Neural progenitor cell (in vitro differentiated cells): ENCODE measurements at regions not wholly inside any gene's neighbourhood (a gene's known extent, or its start where the extent isn't known, plus 50 kb on each side); places are given as distances from the start of the nearest gene placed in this dataset.

Experiments
- EZH2 ChIP-seq: fragments of 200-600 bp; sonication (generic); IDR thresholded peaks from 2 replicates; pipeline ENCODE4 v1.6.1; 2017; ENCODE audit warnings: antibody characterized with exemption, mild to moderate bottlenecking, moderate library complexity
- EZH2phosphoT487 ChIP-seq: fragments of 200-600 bp; sonication (generic); IDR thresholded peaks from 2 replicates; pipeline ENCODE4 v1.6.1; 2017; ENCODE audit warnings: antibody characterized with exemption
- TF ChIP-seq, protein P1 (sequence below): fragments of 200-600 bp; sonication (generic); IDR thresholded peaks from 2 replicates; pipeline ENCODE4 v1.5.1; 2017; ENCODE audit warnings: antibody characterized with exemption, mild to moderate bottlenecking

DNA sequence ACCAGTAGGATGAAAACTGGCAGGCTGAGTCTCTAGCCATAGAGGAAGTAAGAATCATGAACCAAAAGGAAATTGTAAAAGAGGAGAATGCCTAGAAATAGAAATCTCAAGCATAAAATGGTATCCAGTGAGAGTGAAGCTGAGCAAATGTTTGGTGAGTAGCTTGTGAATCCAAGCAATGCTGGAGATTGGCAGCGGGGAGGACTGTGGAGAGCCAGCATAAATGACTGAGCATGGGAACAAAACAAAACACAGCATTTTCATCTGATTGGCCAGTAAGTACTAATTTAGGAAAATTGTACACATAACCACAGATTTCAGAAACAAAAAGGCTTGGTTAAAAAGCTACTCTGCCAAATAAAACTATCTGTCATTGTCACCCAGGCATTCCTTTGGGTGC lies 390.0 kb downstream of the STK39 start:
- TF ChIP-seq, protein P1, sequence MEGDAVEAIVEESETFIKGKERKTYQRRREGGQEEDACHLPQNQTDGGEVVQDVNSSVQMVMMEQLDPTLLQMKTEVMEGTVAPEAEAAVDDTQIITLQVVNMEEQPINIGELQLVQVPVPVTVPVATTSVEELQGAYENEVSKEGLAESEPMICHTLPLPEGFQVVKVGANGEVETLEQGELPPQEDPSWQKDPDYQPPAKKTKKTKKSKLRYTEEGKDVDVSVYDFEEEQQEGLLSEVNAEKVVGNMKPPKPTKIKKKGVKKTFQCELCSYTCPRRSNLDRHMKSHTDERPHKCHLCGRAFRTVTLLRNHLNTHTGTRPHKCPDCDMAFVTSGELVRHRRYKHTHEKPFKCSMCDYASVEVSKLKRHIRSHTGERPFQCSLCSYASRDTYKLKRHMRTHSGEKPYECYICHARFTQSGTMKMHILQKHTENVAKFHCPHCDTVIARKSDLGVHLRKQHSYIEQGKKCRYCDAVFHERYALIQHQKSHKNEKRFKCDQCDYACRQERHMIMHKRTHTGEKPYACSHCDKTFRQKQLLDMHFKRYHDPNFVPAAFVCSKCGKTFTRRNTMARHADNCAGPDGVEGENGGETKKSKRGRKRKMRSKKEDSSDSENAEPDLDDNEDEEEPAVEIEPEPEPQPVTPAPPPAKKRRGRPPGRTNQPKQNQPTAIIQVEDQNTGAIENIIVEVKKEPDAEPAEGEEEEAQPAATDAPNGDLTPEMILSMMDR, result no peak
- TF ChIP-seq EZH2phosphoT487, result no peak
- no peak for TF ChIP-seq EZH2
